HEK293 (cell line): ENCODE measurements at regions not wholly inside any gene's neighbourhood (a gene's known extent, or its start where the extent isn't known, plus 50 kb on each side); places are given as distances from the start of the nearest gene placed in this dataset.

Experiments
- EGR2 ChIP-seq: fragments of 450-650 bp; formaldehyde crosslinking; IDR thresholded peaks from 2 replicates; pipeline ENCODE4 v1.5.1; 2016; ENCODE audit warnings: low read depth, missing biosample characterization, missing genetic modification characterization
- GLIS1 ChIP-seq: fragments of 450-650 bp; formaldehyde crosslinking; IDR thresholded peaks from 2 replicates; pipeline ENCODE4 v1.5.1; 2016; ENCODE audit warnings: missing biosample characterization, missing genetic modification characterization
- GLIS2 ChIP-seq: fragments of 450-650 bp; formaldehyde crosslinking; IDR thresholded peaks from 2 replicates; pipeline ENCODE4 v1.5.1; 2016; ENCODE audit warnings: missing biosample characterization, missing genetic modification characterization
- KLF17 ChIP-seq: fragments of 450-650 bp; formaldehyde crosslinking; IDR thresholded peaks from 2 replicates; pipeline ENCODE4 v1.5.1; 2016; ENCODE audit warnings: missing biosample characterization, missing genetic modification characterization
- KLF9 ChIP-seq: fragments of 450-650 bp; formaldehyde crosslinking; IDR thresholded peaks from 2 replicates; pipeline ENCODE4 v1.5.1; 2016; ENCODE audit warnings: missing biosample characterization, missing genetic modification characterization, low read depth
- OSR2 ChIP-seq: fragments of 450-650 bp; formaldehyde crosslinking; IDR thresholded peaks from 2 replicates; pipeline ENCODE4 v1.5.1; 2016; ENCODE audit warnings: missing biosample characterization, missing genetic modification characterization
- PRDM10 ChIP-seq: fragments of 450-650 bp; formaldehyde crosslinking; IDR thresholded peaks from 2 replicates; pipeline ENCODE4 v1.5.1; 2016; ENCODE audit warnings: missing biosample characterization, missing genetic modification characterization
- PRDM4 ChIP-seq: fragments of 450-650 bp; formaldehyde crosslinking; IDR thresholded peaks from 2 replicates; pipeline ENCODE4 v1.5.1; 2017; ENCODE audit warnings: missing biosample characterization, missing genetic modification characterization
- ZBTB10 ChIP-seq: fragments of 450-650 bp; formaldehyde crosslinking; IDR thresholded peaks from 2 replicates; pipeline ENCODE4 v1.5.1; 2016; ENCODE audit warnings: missing biosample characterization, missing genetic modification characterization
- ZBTB20 ChIP-seq: fragments of 450-650 bp; formaldehyde crosslinking; IDR thresholded peaks from 2 replicates; pipeline ENCODE4 v1.5.1; 2016; ENCODE audit warnings: missing biosample characterization, missing genetic modification characterization
- ZBTB8A ChIP-seq: fragments of 450-650 bp; formaldehyde crosslinking; IDR thresholded peaks from 2 replicates; pipeline ENCODE4 v1.5.1; 2016; ENCODE audit warnings: missing biosample characterization, missing genetic modification characterization
- ZFHX2 ChIP-seq: fragments of 450-650 bp; formaldehyde crosslinking; conservative IDR thresholded peaks from 2 replicates; pipeline ENCODE4 v1.5.1; 2016; ENCODE audit warnings: missing biosample characterization, missing genetic modification characterization
- ZIC2 ChIP-seq: fragments of 450-650 bp; formaldehyde crosslinking; IDR thresholded peaks from 2 replicates; pipeline ENCODE4 v1.5.1; 2016; ENCODE audit warnings: missing biosample characterization, missing genetic modification characterization
- ZNF174 ChIP-seq: fragments of 450-650 bp; formaldehyde crosslinking; IDR thresholded peaks from 2 replicates; pipeline ENCODE4 v1.5.0; 2017; ENCODE audit warnings: missing biosample characterization, mild to moderate bottlenecking, missing genetic modification characterization
- ZNF214 ChIP-seq: fragments of 450-650 bp; formaldehyde crosslinking; IDR thresholded peaks from 2 replicates; pipeline ENCODE4 v1.5.1; 2017; ENCODE audit warnings: missing biosample characterization, mild to moderate bottlenecking, missing genetic modification characterization, borderline replicate concordance
- ZNF324 ChIP-seq: fragments of 450-650 bp; formaldehyde crosslinking; IDR thresholded peaks from 2 replicates; pipeline ENCODE4 v1.5.1; 2016; ENCODE audit warnings: missing biosample characterization, missing genetic modification characterization
- ZNF335 ChIP-seq: fragments of 450-650 bp; formaldehyde crosslinking; conservative IDR thresholded peaks from 2 replicates; pipeline ENCODE4 v1.5.1; 2016; ENCODE audit warnings: missing biosample characterization, missing genetic modification characterization
- ZNF398 ChIP-seq: fragments of 450-650 bp; formaldehyde crosslinking; IDR thresholded peaks from 2 replicates; pipeline ENCODE4 v1.5.1; 2017; ENCODE audit warnings: missing biosample characterization, missing genetic modification characterization
- ZNF488 ChIP-seq: fragments of 450-650 bp; formaldehyde crosslinking; IDR thresholded peaks from 2 replicates; pipeline ENCODE4 v1.5.1; 2016; ENCODE audit warnings: missing biosample characterization, missing genetic modification characterization
- ZNF513 ChIP-seq: fragments of 450-650 bp; IDR thresholded peaks from 2 replicates; pipeline ENCODE4 v1.5.1; 2018; ENCODE audit warnings: missing biosample characterization, missing genetic modification characterization
- ZNF571 ChIP-seq: fragments of 450-650 bp; formaldehyde crosslinking; IDR thresholded peaks from 2 replicates; pipeline ENCODE4 v1.5.0; 2017; ENCODE audit warnings: missing biosample characterization, missing genetic modification characterization
- ZNF654 ChIP-seq: fragments of 450-650 bp; formaldehyde crosslinking; IDR thresholded peaks from 2 replicates; pipeline ENCODE4 v1.5.1; 2016; ENCODE audit warnings: low read depth, missing biosample characterization, missing genetic modification characterization
- ZNF670 ChIP-seq: fragments of 450-650 bp; formaldehyde crosslinking; IDR thresholded peaks from 2 replicates; pipeline ENCODE4 v1.5.1; 2016; ENCODE audit warnings: missing biosample characterization, missing genetic modification characterization, low read depth
- ZNF747 ChIP-seq: fragments of 450-650 bp; formaldehyde crosslinking; IDR thresholded peaks from 2 replicates; pipeline ENCODE4 v1.5.1; 2016; ENCODE audit warnings: missing biosample characterization, missing genetic modification characterization
- ZSCAN30 ChIP-seq: fragments of 450-650 bp; IDR thresholded peaks from 2 replicates; pipeline ENCODE4 v1.5.1; 2018; ENCODE audit warnings: missing biosample characterization, mild to moderate bottlenecking, missing genetic modification characterization, moderate library complexity

- peak; percentile 84 for TF ChIP-seq GLIS1
- 0 out of 2 replicates have a peak, but pooled peaks have one; percentile 12 for TF ChIP-seq ZBTB20
- peak; percentile 47; the same call in 1 of the 2 replicates for TF ChIP-seq ZBTB8A (tag by site-specific recombination)
- TF ChIP-seq ZNF174 (tag by site-specific recombination) = no peak
- no peak for TF ChIP-seq ZNF513
- TF ChIP-seq GLIS2 (tag by site-specific recombination) = peak; percentile 16; the same call in 1 of the 2 replicates
- TF ChIP-seq ZNF488 = peak; percentile 91
- TF ChIP-seq ZNF654 = no peak
- no peak for TF ChIP-seq KLF9 (tag by site-specific recombination)
- TF ChIP-seq ZNF670 = no peak
- no peak for TF ChIP-seq KLF17 (tag by site-specific recombination)
- TF ChIP-seq OSR2 (tag by site-specific recombination) = peak; percentile 80
- TF ChIP-seq ZIC2 (tag by site-specific recombination) = peak; percentile 63
- TF ChIP-seq ZNF324 (tag by site-specific recombination) = peak; percentile 86
- TF ChIP-seq ZBTB10 = no peak
- TF ChIP-seq ZNF398 (tag by site-specific recombination) = peak; percentile 95
- peak; percentile 95 for TF ChIP-seq EGR2 (tag by site-specific recombination)
- TF ChIP-seq PRDM10 = peak; percentile 24; the same call in 1 of the 2 replicates
- no peak for TF ChIP-seq ZNF747
- no peak for TF ChIP-seq ZNF214 (tag by site-specific recombination)
- peak; percentile 39; the same call in 1 of the 2 replicates for TF ChIP-seq ZSCAN30
- peak; percentile 51 for TF ChIP-seq ZNF335 (tag by site-specific recombination)
- peak; percentile 98 for TF ChIP-seq ZFHX2 (tag by site-specific recombination)
- TF ChIP-seq PRDM4 (tag by site-specific recombination) = no peak
- no peak for TF ChIP-seq ZNF571 (tag by site-specific recombination)
Observed at GRCh38 chr1:38569932-38570656, 289.5 kb downstream of the RRAGC start (continued).
